GM13977 (cell line): ENCODE measurements at regions not wholly inside any gene's neighbourhood (a gene's known extent, or its start where the extent isn't known, plus 50 kb on each side); places are given as distances from the start of the nearest gene placed in this dataset.
A peak's percentile ranks its signal among the peaks of the same experiment; 100 is the strongest.

Source experiments
- DNase-seq: peaks from one replicate; pipeline ENCODE4 v3.0.0; 2012; ENCODE audit warnings: low spot score
- in situ Hi-C: fragments of 300-500 bp; cut with MboI; formaldehyde crosslinking; loops from one replicate; pipeline ENCODE4 v1.12.0; 2022; ENCODE audit warnings: low sequenced_read_pairs, low pct_unique_long_range_greater_than_20kb, mixed read lengths, inconsistent platforms; ENCODE audit not compliant: unreplicated experiment
- TF ChIP-seq, protein P1 (sequence below): IDR thresholded peaks from 2 replicates; pipeline ENCODE4 v1.5.1; 2012; ENCODE audit warnings: mild to moderate bottlenecking, control low read depth; ENCODE audit not compliant: insufficient read depth; ENCODE audit errors: extremely low read depth, missing control alignments

DNA sequence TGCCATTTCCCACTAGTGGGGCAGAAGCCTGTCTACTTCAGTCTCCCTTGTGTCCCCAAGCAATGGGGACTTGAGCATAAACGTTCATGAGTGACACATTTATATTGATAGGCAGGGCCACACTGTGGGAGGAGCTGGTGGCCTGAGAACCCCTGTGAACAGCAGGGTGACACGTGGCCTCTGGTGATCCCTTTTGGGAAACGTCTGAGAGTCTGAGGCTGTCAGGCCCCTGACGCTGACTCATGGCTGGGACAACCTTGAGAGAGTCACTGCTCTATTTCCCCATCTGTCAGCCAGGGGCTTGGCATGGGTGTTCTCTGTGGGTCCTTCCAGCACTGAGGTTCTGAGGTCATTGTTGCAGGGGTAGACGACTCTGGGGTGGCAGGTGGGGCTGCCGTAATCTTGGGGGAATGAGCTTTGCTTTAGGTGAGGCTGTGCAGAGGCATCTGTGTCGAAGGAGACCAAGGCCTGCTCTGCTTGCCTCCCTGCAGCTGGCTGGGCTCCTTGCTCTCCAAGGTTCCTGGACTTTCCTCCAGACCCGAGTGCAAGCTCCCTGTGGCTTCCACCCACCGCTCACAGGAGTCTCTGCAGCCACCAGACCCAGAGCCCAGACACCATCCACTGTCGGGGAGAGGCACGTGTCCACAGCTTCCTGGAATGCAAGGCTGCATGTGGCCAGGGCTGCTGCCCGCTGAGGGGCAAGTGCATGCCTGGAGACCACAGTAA, 54.7 kb downstream of the SMIM38 start:
- in situ Hi-C loops = no loop called here
- TF ChIP-seq, protein P1, sequence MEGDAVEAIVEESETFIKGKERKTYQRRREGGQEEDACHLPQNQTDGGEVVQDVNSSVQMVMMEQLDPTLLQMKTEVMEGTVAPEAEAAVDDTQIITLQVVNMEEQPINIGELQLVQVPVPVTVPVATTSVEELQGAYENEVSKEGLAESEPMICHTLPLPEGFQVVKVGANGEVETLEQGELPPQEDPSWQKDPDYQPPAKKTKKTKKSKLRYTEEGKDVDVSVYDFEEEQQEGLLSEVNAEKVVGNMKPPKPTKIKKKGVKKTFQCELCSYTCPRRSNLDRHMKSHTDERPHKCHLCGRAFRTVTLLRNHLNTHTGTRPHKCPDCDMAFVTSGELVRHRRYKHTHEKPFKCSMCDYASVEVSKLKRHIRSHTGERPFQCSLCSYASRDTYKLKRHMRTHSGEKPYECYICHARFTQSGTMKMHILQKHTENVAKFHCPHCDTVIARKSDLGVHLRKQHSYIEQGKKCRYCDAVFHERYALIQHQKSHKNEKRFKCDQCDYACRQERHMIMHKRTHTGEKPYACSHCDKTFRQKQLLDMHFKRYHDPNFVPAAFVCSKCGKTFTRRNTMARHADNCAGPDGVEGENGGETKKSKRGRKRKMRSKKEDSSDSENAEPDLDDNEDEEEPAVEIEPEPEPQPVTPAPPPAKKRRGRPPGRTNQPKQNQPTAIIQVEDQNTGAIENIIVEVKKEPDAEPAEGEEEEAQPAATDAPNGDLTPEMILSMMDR = no peak
- DNase-seq = peak; percentile 61

DNA sequence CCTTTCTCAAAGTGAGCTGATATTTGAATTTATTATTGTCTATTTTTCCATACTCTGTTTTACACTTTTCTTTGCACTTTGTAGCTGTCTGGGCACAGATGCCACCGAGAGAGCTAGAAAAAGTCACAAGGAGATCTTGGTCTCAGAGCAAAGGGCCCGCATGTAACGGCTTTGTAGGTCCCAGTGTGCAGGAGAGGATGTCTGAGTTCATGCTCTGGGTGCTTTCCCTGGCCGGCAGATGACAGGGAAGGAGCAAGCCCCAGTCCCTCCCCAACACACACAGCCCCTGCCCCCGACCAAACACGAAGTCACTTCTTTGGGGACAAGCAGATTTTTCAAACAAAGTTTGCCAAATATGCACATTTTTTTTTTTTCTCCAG, 55.8 kb downstream of the SMIM38 start:
- in situ Hi-C loops = no loop called here
- DNase-seq = peak; percentile 42
- TF ChIP-seq, protein P1 = no peak

DNA sequence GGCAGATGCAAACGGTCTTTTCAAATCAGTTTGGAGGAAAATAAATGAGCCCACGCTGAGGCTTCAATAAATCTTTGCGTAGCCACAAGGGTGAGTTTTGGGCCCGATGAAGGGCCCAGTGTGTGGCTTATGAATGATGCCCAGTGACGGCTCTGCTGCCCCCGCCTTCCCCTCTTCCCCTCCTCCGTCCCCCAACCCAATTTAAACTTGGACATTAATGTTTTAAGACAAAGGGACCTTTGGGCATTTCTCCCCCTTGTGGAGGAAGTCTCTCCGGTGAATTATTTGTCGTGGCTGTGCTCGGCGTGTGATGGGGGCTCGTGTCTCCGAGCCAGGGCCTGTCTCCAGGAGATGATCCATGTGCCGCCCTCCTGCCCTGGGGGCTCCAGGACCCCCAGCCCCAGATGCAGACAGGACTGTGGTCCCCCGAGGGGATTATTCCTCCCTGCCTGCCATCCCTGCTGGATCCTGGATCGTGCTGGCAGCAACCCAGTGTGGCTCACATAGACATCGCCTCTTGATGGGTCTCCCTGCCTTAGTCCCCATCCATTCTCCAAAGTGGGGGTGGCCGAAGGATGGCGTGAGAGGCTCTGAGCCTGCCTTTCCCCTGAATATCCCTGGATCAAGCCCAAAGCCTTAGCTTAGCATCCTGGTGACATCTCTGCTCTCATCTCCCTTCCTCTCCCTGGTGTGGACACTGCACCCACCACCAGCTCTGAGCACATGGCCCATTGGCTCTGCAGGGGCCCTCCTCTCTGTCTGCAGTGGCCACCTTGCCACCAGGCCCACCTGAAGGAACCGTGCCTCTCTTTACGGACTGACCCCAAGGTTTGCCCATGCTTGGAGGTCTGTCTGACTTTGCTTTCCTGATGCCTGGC, 56.4 kb downstream of the SMIM38 start:
- in situ Hi-C loops = no loop called here
- no peak for DNase-seq
- TF ChIP-seq, protein P1 = peak; percentile 27

DNA sequence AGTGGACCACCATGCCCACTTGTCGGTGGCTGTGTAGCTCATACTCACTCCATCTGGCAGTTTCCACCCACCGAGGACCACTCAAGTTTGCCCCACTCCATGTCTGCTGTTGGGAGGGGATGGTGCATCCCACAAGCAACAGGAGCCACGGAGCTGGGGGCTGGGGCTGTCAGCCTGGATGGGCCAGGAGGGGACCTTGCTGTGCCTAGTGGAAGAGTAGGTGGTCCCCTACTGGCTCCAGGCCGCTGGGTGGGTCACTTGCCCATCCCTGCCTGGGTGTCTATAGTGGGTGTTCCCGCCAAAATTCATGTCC, 57.0 kb downstream of the SMIM38 start:
- TF ChIP-seq, protein P1 = no peak
- no peak for DNase-seq
- in situ Hi-C loops = no loop called here

DNA sequence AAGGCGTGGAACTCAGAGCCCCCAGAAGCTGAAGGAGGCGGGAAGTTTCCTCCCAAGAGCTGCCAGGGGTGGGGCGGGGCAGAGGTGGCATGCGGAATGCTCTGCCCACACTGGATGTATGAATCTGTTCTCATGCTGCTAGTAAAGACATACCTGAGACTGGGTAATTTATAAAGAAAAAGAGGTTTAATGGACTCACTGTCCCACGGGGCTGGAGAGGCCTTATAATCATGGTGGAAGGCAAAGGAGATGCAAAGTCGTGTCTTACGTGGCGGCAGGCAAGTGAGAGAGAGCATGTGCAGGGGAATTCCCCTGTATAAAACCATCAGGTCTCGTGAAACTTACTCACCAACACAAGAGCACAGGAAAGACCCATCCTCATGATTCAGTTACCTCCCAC, 57.6 kb downstream of the SMIM38 start:
- in situ Hi-C loops = no loop called here
- DNase-seq = no peak
- TF ChIP-seq, protein P1 = no peak

DNA sequence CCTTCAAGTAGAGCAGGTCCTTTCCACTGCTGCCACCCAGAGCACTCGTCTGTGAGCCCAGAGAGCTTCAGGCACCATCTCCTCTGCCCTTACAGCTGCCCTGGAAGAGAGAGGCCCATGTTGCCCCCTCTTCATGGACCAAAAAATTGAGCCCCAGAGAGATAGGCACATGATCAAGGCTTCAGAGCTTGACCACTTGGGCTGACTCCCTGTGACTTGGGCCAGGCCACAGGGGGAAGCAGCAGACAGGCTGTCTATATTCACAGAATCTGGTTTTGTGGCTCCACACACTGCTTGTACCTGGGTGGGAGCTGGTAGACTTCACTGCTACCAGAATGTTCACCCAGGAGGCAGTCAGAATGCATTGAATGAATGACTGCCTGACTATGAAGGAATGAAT, 58.2 kb downstream of the SMIM38 start:
- TF ChIP-seq, protein P1 = no peak
- DNase-seq = no peak
- in situ Hi-C loops = no loop called here
